ENCODE measurements at regions not wholly inside any gene's neighbourhood (a gene's known extent, or its start where the extent isn't known, plus 50 kb on each side); places are given as distances from the start of the nearest gene placed in this dataset.

DNA sequence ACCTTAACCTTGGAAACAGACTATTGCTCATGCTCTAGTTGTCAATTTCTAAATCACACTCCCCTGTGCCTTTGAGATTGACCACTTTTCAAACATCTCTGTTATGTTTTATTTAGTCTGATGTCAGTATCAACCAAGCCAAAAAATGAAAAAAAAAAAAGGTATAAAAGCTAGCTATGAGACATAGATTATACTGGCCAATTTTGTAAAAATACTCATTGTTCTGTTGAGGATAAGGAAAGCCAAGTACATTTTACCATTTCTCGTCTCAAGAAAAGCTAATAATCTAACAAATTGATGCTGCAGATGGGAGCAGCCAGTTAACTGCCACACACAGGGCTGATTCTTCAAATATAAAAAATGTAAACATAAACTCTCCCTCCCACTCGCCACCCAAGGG lies 572.6 kb upstream of the KLF12 start:
- no peak overlapping the region for H3K9ac ChIP-seq (ENCODE audit: control insufficient read depth, extremely low read depth, insufficient read depth, low read length)
- H4K20me1 ChIP-seq (ENCODE audit: control insufficient read depth, extremely low read depth, insufficient read depth, low read length): no peaks in the 10 kb centered on the region
- DNase-seq (ENCODE audit: low read depth, low spot score) (no peak), FAIRE-seq (no peak)
- H3K4me1 ChIP-seq (ENCODE audit: control insufficient read depth, extremely low read depth, insufficient read depth, low read length): no peaks in the 10 kb centered on the region
- H3K79me2 ChIP-seq (ENCODE audit: control insufficient read depth, insufficient read depth, low read length): no peaks in the 10 kb centered on the region
- no peak for TF ChIP-seq EZH2 (IDR thresholded peaks at IDR 0.05; ENCODE audit: low read length)
- TF ChIP-seq, protein P1, sequence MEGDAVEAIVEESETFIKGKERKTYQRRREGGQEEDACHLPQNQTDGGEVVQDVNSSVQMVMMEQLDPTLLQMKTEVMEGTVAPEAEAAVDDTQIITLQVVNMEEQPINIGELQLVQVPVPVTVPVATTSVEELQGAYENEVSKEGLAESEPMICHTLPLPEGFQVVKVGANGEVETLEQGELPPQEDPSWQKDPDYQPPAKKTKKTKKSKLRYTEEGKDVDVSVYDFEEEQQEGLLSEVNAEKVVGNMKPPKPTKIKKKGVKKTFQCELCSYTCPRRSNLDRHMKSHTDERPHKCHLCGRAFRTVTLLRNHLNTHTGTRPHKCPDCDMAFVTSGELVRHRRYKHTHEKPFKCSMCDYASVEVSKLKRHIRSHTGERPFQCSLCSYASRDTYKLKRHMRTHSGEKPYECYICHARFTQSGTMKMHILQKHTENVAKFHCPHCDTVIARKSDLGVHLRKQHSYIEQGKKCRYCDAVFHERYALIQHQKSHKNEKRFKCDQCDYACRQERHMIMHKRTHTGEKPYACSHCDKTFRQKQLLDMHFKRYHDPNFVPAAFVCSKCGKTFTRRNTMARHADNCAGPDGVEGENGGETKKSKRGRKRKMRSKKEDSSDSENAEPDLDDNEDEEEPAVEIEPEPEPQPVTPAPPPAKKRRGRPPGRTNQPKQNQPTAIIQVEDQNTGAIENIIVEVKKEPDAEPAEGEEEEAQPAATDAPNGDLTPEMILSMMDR (optimal IDR thresholded peaks at IDR 0.05 in 1 of 3, IDR thresholded peaks at IDR 0.05 in 1 of 3, conservative IDR thresholded peaks at IDR 0.05 in 1 of 3; ENCODE audit: extremely low read depth in 1 of 3, insufficient read depth in 2 of 3, low read length in 3 of 3): no peak
- H3K27me3 ChIP-seq (ENCODE audit: control insufficient read depth, extremely low read depth, insufficient read depth, low read length): no peaks in the 10 kb centered on the region
- H3K27ac ChIP-seq (ENCODE audit: control insufficient read depth, insufficient read depth, low read length): no peak overlapping the region
- no peak overlapping the region for H2AFZ ChIP-seq (ENCODE audit: control insufficient read depth, low read length)
- no peaks in the 10 kb centered on the region for H3K9me1 ChIP-seq (ENCODE audit: control insufficient read depth, extremely low read depth, insufficient read depth, low read length)
- no peak overlapping the region for H3K4me3 ChIP-seq (ENCODE audit: control insufficient read depth in 2 of 3, extremely low read depth in 1 of 3, insufficient read depth in 2 of 3, low read depth in 1 of 3, low read length in 3 of 3)
- dilution Hi-C loops (cut with MboI; ENCODE audit: extremely low pct_ligation_motif_present, low sequenced_read_pairs): no loop called here
- no peaks in the 10 kb centered on the region for H3K9me3 ChIP-seq (ENCODE audit: control insufficient read depth, low read depth, low read length)
- no peak overlapping the region for H3K4me2 ChIP-seq (ENCODE audit: control insufficient read depth, extremely low read depth, insufficient read depth, low read depth, low read length)
- H3K36me3 ChIP-seq (ENCODE audit: control insufficient read depth in 2 of 2, extremely low read depth in 1 of 2, insufficient read depth in 2 of 2, low read length in 2 of 2): no peaks in the 10 kb centered on the region

DNA sequence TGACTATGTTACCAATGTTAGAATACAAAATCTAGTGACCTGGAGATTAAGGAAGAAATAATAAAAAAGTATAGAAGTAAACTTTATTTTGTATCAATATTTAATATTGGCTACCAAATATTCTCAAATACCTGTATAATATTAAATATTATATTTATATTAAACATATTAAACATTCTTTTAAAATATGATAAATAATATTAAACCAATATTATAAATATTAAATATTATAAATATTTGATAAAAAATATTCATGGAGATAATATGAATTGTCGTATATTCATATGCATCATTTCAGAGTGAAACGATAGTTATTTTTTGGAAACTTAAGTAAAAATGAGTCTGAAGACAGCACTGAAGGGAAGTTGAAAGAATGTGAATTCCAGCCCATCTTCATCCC lies 571.2 kb upstream of the KLF12 start:
- DNase-seq (ENCODE audit: low read depth, low spot score) (no peak), FAIRE-seq (no peak)
- Histone ChIP-seq H3K4me3 (ENCODE audit: control insufficient read depth in 2 of 3, extremely low read depth in 1 of 3, insufficient read depth in 2 of 3, low read depth in 1 of 3, low read length in 3 of 3) (no peak overlapping the region), H3K4me2 (ENCODE audit: control insufficient read depth, extremely low read depth, insufficient read depth, low read depth, low read length) (no peak overlapping the region), H3K27ac (ENCODE audit: control insufficient read depth, insufficient read depth, low read length) (no peak overlapping the region), H3K27me3 (ENCODE audit: control insufficient read depth, extremely low read depth, insufficient read depth, low read length) (no peaks in the 10 kb centered on the region), H2AFZ (ENCODE audit: control insufficient read depth, low read length) (no peak overlapping the region), H3K9ac (ENCODE audit: control insufficient read depth, extremely low read depth, insufficient read depth, low read length) (no peak overlapping the region), H3K36me3 (ENCODE audit: control insufficient read depth in 2 of 2, extremely low read depth in 1 of 2, insufficient read depth in 2 of 2, low read length in 2 of 2) (no peaks in the 10 kb centered on the region), H3K9me1 (ENCODE audit: control insufficient read depth, extremely low read depth, insufficient read depth, low read length) (no peaks in the 10 kb centered on the region), H4K20me1 (ENCODE audit: control insufficient read depth, extremely low read depth, insufficient read depth, low read length) (no peaks in the 10 kb centered on the region), H3K4me1 (ENCODE audit: control insufficient read depth, extremely low read depth, insufficient read depth, low read length) (no peaks in the 10 kb centered on the region), H3K9me3 (ENCODE audit: control insufficient read depth, low read depth, low read length) (no peaks in the 10 kb centered on the region), H3K79me2 (ENCODE audit: control insufficient read depth, insufficient read depth, low read length) (no peaks in the 10 kb centered on the region)
- TF ChIP-seq, protein P1 (optimal IDR thresholded peaks at IDR 0.05 in 1 of 3, IDR thresholded peaks at IDR 0.05 in 1 of 3, conservative IDR thresholded peaks at IDR 0.05 in 1 of 3; ENCODE audit: extremely low read depth in 1 of 3, insufficient read depth in 2 of 3, low read length in 3 of 3): no peak
- TF ChIP-seq EZH2 (IDR thresholded peaks at IDR 0.05; ENCODE audit: low read length): no peak
- dilution Hi-C loops (cut with MboI; ENCODE audit: extremely low pct_ligation_motif_present, low sequenced_read_pairs): no loop called here
